ENCODE measurements at regions not wholly inside any gene's neighbourhood (a gene's known extent, or its start where the extent isn't known, plus 50 kb on each side); places are given as distances from the start of the nearest gene placed in this dataset.

DNA sequence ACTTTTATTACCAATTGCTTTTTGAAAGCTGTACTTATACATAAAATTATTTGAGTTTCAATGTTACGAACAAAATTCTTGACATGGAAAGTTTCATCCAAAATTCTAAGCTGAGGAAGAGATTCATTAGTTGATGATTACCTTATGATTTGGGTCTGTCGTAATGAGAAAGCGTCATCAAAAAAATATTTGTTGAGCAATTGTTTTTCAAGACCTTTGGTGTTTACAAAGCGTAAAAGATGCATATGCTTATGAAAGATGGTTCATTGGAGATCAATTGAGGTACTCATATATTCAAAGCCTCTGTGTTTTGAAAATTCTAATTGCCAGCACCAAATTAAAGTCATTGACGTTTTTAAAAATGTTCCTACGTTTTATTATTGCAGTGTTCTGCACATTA is 110.5 kb upstream of the DOK5 start:
- DNase-seq = no peak

- DNase-seq = no peak
These were observed 108.6 kb upstream of the DOK5 start for GRCh38 chr20:54366669-54367344.

GRCh38 chr20:54368570-54368969 is 106.8 kb upstream of the DOK5 start:
- no peak for DNase-seq

GRCh38 chr20:54372313-54372712 is 103.1 kb upstream of the DOK5 start:
- DNase-seq = no peak

DNA sequence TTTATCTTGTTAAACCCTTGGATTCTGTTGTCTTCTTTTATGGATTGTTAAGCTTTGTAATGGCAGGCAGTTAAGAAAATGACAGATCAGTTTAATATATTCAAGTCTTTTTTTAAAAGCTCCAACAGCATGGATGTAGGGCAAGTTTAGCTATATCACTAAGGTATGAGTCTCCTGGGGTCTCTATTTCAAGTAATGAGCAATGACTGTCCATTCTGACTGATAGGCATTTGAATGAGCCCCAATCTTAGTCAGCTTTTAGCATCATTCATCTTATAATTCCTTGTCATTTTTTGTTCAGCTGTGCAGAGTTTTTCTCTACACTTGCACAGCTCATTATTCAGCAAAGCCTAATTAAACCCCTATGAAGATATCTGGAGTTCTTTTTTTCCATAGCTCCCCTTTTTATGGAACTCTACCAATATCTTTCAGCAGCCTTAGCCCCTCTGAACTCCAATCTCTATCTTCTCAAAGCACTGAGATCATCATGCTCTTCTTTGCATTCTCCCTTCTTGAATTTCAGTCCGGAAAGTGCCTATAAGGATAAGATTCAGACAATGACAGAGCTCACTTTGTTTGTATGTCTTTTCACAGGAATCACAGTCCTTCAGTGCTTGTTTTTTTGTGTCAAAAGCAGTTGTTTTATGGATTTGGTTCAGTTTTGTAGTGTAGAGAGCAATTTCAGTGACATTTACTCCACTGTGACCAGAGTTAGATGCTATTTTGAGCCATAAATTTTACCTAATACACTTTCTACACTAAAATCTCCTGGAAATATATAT is 97.2 kb upstream of the DOK5 start:
- DNase-seq = no peak

DNA sequence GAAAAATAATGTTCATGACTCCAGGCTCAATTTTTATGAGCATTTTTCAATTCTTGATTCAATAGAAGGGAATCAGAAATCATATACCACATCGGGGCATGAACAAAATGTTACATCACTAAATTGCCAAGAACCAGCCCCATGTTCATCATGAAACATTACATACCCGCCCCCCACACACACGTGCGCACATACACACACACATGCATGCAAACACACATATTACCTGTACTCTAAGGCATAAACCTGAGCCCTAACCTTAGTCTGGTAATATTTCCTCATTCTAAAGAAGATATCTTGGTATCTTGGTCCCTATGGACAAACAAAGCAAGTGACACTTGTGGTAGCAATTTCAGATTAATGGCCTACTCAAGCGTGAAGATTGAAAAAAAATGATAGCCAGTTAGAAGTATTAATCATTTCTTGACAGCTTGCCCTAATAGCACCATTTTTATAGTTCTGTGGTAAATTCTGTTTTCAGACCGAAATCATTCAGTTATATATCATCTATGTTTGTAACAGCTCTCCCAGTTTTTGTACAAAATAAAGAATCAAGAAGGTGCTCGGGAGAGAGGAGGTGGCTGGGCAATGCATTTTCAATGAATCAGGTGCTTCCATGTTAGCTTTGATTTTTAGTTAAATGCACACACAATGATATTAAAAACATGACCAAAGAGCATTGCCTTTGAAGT is 95.4 kb upstream of the DOK5 start:
- DNase-seq = no peak

DNA sequence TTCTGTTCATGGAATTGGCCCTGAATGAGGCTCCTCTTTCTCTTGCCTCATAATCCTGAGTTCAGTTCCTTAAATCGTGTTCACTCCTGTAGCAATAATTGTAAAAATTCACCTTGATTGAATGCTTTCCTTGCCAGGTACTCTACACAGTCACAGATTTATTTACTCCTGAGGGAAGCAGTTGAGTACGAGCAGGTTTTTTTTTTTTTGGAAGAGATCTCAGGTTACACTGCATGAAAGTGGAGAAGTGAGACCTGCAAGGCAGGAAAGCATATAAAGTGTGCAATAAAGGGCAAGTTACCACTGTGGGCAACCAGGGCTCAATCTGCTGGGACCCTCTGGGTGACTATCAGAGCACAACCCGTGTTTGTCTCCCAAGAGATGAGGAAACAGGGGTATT is 93.0 kb upstream of the DOK5 start:
- peak; percentile 35 for DNase-seq

GRCh38 chr20:54385746-54386145 is 89.6 kb upstream of the DOK5 start:
- DNase-seq = no peak

- DNase-seq = no peak
These were observed 85.7 kb upstream of the DOK5 start for GRCh38 chr20:54389596-54390280.

- no peak for DNase-seq
These were observed 77.9 kb upstream of the DOK5 start for GRCh38 chr20:54397292-54398140.

GRCh38 chr20:54398814-54399213 is 76.6 kb upstream of the DOK5 start:
- no peak for DNase-seq

- no peak for DNase-seq
These were observed 69.9 kb upstream of the DOK5 start for GRCh38 chr20:54405540-54405939.

DNA sequence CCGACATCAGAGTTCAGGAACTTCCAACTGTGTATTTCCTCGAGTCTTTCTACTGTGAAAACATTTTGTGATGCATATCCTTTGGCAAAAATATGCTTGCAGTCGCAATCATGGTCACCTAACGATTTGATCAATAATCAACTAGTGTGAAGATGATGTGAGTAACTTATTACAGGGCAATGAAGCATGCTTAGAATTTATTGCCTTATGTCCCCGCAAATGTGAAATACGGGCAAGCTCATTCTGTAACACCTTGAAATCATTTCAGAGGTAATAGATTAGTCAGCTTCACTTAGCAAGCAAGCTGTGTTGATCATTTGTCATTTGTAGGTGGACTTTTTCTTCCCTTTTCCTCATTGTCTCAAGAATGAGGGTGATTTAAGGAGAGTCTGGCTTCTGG is 67.9 kb upstream of the DOK5 start:
- no peak for DNase-seq

GRCh38 chr20:54415967-54416366 is 59.4 kb upstream of the DOK5 start:
- no peak for DNase-seq

- DNase-seq = no peak
These were observed 58.6 kb upstream of the DOK5 start for GRCh38 chr20:54416770-54417169.

- DNase-seq = no peak
These were observed 55.9 kb upstream of the DOK5 start for GRCh38 chr20:54419531-54419930.

Data from NCI-H1092 treated with DMSO at 0.1 percent for 48 hours (cell line).